Psoas muscle (tissue), 7 donors: ENCODE measurements at regions not wholly inside any gene's neighbourhood (a gene's known extent, or its start where the extent isn't known, plus 50 kb on each side); places are given as distances from the start of the nearest gene placed in this dataset.

Experiments
- ATAC-seq, 4 donors: fragments of 200-7000 bp; cut with Tn5 transposase; one replicate each; pipeline ENCODE4 v1.9.1; 2020; ENCODE audit warnings: moderate library complexity in 3 of 4, mild to moderate bottlenecking in 2 of 4
- DNase-seq, 2 donors: peaks; one replicate each; pipeline ENCODE4 v3.0.0-alpha.2; 2020
- H3K27ac ChIP-seq: fragments of 200-600 bp; one replicate; pipeline ENCODE4 v1.8.0; 2022
- H3K27me3 ChIP-seq, 3 donors: fragments of 200-600 bp in 1 of 3; one replicate each; pipeline versions ENCODE4 v1.6.1 to v1.8.0; 2013 to 2022; ENCODE audit warnings: low read length in 2 of 3, mild to moderate bottlenecking in 2 of 3, moderate library complexity in 1 of 3; ENCODE audit not compliant: insufficient read depth in 3 of 3
- H3K36me3 ChIP-seq, 2 donors: fragments of 200-600 bp in 1 of 2; one replicate each; pipeline versions ENCODE4 v1.6.1 to v1.8.0; 2013 to 2022; ENCODE audit warnings: low read depth in 1 of 2, mild to moderate bottlenecking in 1 of 2, moderate library complexity in 1 of 2; ENCODE audit not compliant: insufficient read depth in 1 of 2
- H3K4me1 ChIP-seq: fragments of 200-600 bp; one replicate; pipeline ENCODE4 v1.8.0; 2022
- H3K4me3 ChIP-seq: fragments of 200-600 bp; one replicate; pipeline ENCODE4 v1.8.0; 2022; ENCODE audit warnings: mild to moderate bottlenecking
- H3K9me3 ChIP-seq: fragments of 200-600 bp; one replicate; pipeline ENCODE4 v1.8.0; 2022
- WGBS, 3 donors: extraction: QIAGEN DNeasy Blood & Tissue Kit; methylation state at CpG; one replicate each; pipeline versions ENCODE4 v1.1.6 to v1.1.7; 2013; 5-methylcytosine and 5-hydroxymethylcytosine counted together
- intact Hi-C, 2 donors: fragments of 100-400 bp; cut with DNase I; formaldehyde crosslinking; loops; one replicate each; pipeline versions ENCODE4 v1.11.0 to v1.14.2; 2022
- TF ChIP-seq, protein P1 (sequence below): fragments of 200-600 bp; IDR thresholded peaks from one replicate; pipeline ENCODE4 v1.8.0; 2022; ENCODE audit warnings: antibody characterized with exemption
- donor health status: healthy with polysubstance abuse.
- donor health status: DM: no; HTN: no; CAD: no; lungs with moderate emphysema.
- donor health status: Bipolar disorder and iron deficiency.
- donor health status: healthy.
- donor health status: DM: yes; HTN: yes; CAD: no.
- donor health status: DM: no; HTN: no; CAD: no.
- donor health status: DM: yes; HTN: yes; CAD: no.

DNA sequence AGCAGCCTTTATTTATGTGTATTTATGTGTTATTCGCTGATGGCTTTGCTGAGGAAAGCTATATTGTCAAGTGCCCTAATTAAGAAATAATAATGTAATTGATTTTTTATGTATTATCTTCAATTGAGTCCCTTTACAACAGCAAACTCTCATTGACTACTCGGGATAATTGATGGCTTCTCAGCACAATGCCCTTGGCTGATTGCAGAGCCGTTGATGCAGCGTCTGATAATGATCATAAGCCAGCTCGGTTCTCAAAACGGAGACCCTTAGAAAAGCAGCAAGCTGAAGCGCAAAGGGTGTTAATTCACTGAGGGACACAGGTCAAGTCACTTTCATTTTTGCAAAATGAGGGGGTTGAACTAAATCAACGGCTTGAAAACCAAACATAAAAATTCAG, 357.1 kb upstream of the KCNH8 start:
- TF ChIP-seq, protein P1, sequence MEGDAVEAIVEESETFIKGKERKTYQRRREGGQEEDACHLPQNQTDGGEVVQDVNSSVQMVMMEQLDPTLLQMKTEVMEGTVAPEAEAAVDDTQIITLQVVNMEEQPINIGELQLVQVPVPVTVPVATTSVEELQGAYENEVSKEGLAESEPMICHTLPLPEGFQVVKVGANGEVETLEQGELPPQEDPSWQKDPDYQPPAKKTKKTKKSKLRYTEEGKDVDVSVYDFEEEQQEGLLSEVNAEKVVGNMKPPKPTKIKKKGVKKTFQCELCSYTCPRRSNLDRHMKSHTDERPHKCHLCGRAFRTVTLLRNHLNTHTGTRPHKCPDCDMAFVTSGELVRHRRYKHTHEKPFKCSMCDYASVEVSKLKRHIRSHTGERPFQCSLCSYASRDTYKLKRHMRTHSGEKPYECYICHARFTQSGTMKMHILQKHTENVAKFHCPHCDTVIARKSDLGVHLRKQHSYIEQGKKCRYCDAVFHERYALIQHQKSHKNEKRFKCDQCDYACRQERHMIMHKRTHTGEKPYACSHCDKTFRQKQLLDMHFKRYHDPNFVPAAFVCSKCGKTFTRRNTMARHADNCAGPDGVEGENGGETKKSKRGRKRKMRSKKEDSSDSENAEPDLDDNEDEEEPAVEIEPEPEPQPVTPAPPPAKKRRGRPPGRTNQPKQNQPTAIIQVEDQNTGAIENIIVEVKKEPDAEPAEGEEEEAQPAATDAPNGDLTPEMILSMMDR = no peak
- H3K4me3 ChIP-seq = no peak overlapping the region
- ATAC-seq (no peak), DNase-seq (no peak)
- H3K27ac ChIP-seq = no peak overlapping the region
- H3K9me3 ChIP-seq = no peaks in the 10 kb centered on the region
- no peaks in the 10 kb centered on the region for H3K4me1 ChIP-seq
- no peaks in the 10 kb centered on the region for H3K36me3 ChIP-seq
- intact Hi-C loops = no loop called here
- 74 to 76% (median 75%) methylated on average over 8 of the region's 8 CpGs for WGBS, 3 donors
- H3K27me3 ChIP-seq = no peaks in the 10 kb centered on the region

DNA sequence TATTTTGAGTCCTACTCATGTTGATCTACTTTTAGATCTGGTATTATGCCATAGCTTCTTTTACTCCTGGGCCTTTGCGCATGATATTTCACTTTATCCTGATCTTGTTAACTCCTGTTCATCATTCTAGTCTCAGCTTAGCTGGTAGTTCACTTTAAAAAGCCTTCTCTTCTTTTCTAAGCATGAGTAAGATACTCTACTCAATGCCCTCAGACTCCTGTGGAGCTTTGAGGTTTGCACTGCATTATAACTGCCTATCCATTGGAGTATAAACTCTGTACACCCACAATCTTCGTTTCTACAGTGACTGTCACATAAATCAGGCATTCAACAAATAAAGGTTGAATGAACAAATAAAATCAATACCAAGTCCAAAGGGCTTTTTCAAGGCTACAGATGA, 357.9 kb upstream of the KCNH8 start:
- 72 to 77% (median 76%) methylated on average over 2 of the region's 2 CpGs for WGBS, 3 donors
- intact Hi-C loops = no loop called here
- H3K27me3 ChIP-seq = no peaks in the 10 kb centered on the region
- no peak for DNase-seq
- H3K36me3 ChIP-seq = no peaks in the 10 kb centered on the region
- no peaks in the 10 kb centered on the region for H3K9me3 ChIP-seq
- H3K4me3 ChIP-seq = no peak overlapping the region
- TF ChIP-seq, protein P1 = no peak
- H3K4me1 ChIP-seq = no peaks in the 10 kb centered on the region
- no peak overlapping the region for H3K27ac ChIP-seq
- ATAC-seq = no peak

DNA sequence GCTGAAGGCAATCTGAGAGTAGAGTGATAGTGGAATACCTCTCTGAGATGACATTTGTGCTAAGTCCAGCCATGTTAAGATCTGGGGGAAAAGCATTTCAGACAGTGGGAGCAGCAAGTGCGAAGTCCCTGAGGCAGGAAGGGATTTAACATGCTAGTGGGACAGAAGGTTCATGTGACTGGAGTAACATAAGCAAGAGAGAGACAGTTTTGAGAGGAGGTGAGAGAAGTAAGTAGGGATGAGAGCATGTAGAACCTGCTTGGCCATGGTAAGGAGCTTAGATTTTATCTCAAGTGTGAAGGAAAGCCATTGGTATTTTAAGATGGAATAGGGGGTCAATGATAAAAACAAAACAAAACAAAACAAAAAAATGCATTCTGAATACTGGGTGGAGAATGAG, 358.6 kb upstream of the KCNH8 start:
- H3K27ac ChIP-seq = no peak overlapping the region
- WGBS, 3 donors = 93 to 95% (median 94%) methylated on average over 1 of the region's 1 CpG
- TF ChIP-seq, protein P1 = no peak
- no peaks in the 10 kb centered on the region for H3K36me3 ChIP-seq
- no peaks in the 10 kb centered on the region for H3K9me3 ChIP-seq
- no peak overlapping the region for H3K4me3 ChIP-seq
- ATAC-seq = no peak
- intact Hi-C loops = no loop called here
- no peak for DNase-seq
- no peaks in the 10 kb centered on the region for H3K27me3 ChIP-seq
- no peaks in the 10 kb centered on the region for H3K4me1 ChIP-seq

DNA sequence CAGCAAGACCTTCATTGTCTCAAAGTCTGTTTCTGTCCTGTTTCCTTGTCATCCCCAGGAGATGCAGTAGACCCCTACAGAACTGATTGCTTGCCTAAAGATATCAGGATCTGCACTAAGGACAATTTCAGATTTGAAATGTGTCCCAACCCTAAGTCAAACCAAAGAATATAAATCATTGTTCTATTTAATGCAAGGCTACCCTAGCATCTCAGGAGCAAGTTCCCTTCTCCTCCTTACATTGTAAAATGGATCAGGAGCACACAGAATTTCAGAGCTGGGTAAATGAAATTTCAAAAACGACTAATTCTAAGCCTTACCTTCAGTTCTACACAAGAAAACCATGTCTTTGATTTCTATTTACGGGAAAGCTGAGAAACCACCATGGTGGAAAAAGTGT, 360.9 kb upstream of the KCNH8 start:
- ATAC-seq = no peak
- H3K4me1 ChIP-seq = no peaks in the 10 kb centered on the region
- intact Hi-C loops = no loop called here
- H3K27me3 ChIP-seq = no peaks in the 10 kb centered on the region
- TF ChIP-seq, protein P1 = no peak
- no peak overlapping the region for H3K27ac ChIP-seq
- no peak overlapping the region for H3K4me3 ChIP-seq
- H3K36me3 ChIP-seq = no peaks in the 10 kb centered on the region
- no peak for DNase-seq
- 89 to 96% (median 95%) methylated on average over 2 of the region's 2 CpGs for WGBS, 3 donors
- H3K9me3 ChIP-seq = no peaks in the 10 kb centered on the region

DNA sequence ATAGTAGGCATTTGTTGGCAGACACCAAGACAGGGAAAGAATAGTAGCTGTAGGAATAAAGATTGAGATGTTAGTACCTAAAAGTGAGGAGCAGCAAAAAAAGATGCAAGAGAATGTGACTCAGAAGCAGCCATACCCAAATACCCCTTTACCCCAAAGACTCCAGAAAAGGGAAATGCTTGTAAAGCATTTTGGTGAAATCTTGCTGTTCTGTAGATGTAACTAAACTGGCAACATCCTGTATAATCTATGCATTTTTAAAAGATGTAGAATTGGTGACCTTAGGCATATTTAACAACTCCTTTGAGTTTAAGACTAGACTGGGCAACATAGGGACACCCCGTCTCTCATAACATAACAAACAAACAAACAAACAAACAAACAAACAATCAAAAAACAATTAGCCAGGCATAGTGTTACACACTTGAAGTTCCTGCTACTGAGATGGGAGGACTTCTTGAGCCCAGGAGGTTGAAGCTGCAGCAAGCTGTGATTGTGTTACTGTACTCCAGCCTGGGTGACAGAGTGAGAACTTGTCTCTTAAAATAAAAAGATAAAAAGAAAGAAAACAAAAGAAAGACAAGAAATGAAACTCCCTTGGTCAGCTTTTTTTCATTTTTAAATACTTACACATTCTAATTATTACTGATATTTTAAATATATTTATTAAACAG, 361.5 kb upstream of the KCNH8 start:
- no peaks in the 10 kb centered on the region for H3K4me1 ChIP-seq
- H3K4me3 ChIP-seq = no peak overlapping the region
- H3K9me3 ChIP-seq = no peaks in the 10 kb centered on the region
- H3K36me3 ChIP-seq = no peaks in the 10 kb centered on the region
- 79 to 90% (median 82%) methylated on average over 1 of the region's 1 CpG for WGBS, 3 donors
- no peaks in the 10 kb centered on the region for H3K27me3 ChIP-seq
- H3K27ac ChIP-seq = no peak overlapping the region
- TF ChIP-seq, protein P1 = no peak
- intact Hi-C loops = no loop called here
- ATAC-seq (no peak), DNase-seq (no peak)
